Keratinocyte (primary cell): ENCODE measurements at regions not wholly inside any gene's neighbourhood (a gene's known extent, or its start where the extent isn't known, plus 50 kb on each side); places are given as distances from the start of the nearest gene placed in this dataset.

Experiments used
- EZH2 ChIP-seq: IDR thresholded peaks from one replicate; pipeline ENCODE4 v1.6.1; 2012; ENCODE audit warnings: inconsistent platforms, mild to moderate bottlenecking, low read length, moderate library complexity
- TF ChIP-seq, protein P1 (sequence below), 3 experiments: IDR thresholded peaks in 1 of 3; conservative IDR thresholded peaks in 1 of 3; optimal IDR thresholded peaks in 1 of 3; 2 replicates in 2 of 3; 3 replicates in 1 of 3; pipeline versions ENCODE3 to v1.5.1; 2011; ENCODE audit warnings: low read length in 3 of 3, mild to moderate bottlenecking in 3 of 3, moderate library complexity in 2 of 3, control low read depth in 1 of 3, inconsistent platforms in 1 of 3; ENCODE audit not compliant: insufficient read depth in 2 of 3; ENCODE audit errors: extremely low read depth in 1 of 3

DNA sequence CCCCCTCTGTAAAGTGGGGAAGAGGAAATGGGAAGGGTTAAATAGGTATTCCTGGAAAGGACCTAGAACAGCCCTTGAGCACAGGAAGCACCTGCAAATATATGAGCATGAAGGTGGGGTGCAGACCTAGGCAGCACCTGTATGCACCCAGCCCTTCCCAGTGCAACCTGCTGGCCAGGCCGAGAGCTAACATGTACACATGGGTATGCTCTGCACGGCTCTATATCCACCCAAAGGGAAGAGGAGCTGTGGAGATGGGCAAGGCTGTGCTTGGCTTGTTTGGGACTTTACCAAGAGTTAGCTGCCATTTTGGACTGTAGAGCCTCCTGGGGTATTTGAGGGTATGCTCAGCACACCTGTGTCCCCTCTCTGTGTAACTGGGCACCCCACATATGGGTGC is 171.2 kb downstream of the KLF13 start:
- TF ChIP-seq, protein P1, sequence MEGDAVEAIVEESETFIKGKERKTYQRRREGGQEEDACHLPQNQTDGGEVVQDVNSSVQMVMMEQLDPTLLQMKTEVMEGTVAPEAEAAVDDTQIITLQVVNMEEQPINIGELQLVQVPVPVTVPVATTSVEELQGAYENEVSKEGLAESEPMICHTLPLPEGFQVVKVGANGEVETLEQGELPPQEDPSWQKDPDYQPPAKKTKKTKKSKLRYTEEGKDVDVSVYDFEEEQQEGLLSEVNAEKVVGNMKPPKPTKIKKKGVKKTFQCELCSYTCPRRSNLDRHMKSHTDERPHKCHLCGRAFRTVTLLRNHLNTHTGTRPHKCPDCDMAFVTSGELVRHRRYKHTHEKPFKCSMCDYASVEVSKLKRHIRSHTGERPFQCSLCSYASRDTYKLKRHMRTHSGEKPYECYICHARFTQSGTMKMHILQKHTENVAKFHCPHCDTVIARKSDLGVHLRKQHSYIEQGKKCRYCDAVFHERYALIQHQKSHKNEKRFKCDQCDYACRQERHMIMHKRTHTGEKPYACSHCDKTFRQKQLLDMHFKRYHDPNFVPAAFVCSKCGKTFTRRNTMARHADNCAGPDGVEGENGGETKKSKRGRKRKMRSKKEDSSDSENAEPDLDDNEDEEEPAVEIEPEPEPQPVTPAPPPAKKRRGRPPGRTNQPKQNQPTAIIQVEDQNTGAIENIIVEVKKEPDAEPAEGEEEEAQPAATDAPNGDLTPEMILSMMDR (optimal IDR thresholded peaks at IDR 0.05 in 1 of 3, IDR thresholded peaks at IDR 0.05 in 1 of 3, conservative IDR thresholded peaks at IDR 0.05 in 1 of 3; ENCODE audit: extremely low read depth in 1 of 3, insufficient read depth in 2 of 3, low read length in 3 of 3) = no peak
- no peak for TF ChIP-seq EZH2
